ENCODE measurements at regions not wholly inside any gene's neighbourhood (a gene's known extent, or its start where the extent isn't known, plus 50 kb on each side); places are given as distances from the start of the nearest gene placed in this dataset.

DNA sequence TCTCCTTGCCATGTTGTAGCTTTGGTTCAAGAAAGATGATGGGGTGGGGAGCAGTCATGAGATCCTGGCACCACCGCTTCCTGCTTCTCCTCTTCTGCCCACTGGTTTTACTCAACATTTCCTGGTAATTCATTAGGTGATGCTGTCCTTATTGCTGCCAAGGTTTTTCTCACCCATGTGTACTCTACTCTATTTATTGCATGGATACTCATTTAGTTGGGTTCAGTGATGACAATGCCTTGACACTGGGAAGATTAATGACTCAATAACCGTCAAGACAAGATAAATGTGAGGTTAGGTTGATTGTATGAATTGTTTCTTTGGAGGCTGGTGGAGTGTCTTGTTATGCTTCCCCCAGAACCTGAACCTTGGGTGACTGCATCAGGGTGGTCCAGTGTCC, 484.2 kb downstream of the SIPA1L2 start:
- TF ChIP-seq CTCF (conservative IDR thresholded peaks at IDR 0.05) (no peak), ZFX (IDR thresholded peaks at IDR 0.05) (no peak)

Measured in C4-2B (cell line).